Ovary (tissue), 3 donors: ENCODE measurements at regions not wholly inside any gene's neighbourhood (a gene's known extent, or its start where the extent isn't known, plus 50 kb on each side); places are given as distances from the start of the nearest gene placed in this dataset.

ENCODE experiments used
- EP300 ChIP-seq: sonication (generic); formaldehyde crosslinking; IDR thresholded peaks from one replicate; pipeline ENCODE4 v1.6.1; 2017; ENCODE audit warnings: antibody characterized with exemption
- POLR2A ChIP-seq: fragments of 450-650 bp; IDR thresholded peaks from one replicate; pipeline ENCODE4 v1.6.1; 2017; ENCODE audit warnings: antibody characterized with exemption, mild to moderate bottlenecking, moderate library complexity
- TF ChIP-seq, protein P1 (sequence below), 3 donors: fragments of 450-650 bp in 2 of 3; fragments of 200-600 bp in 1 of 3; IDR thresholded peaks; one replicate each; pipeline versions ENCODE4 v1.5.1 to v1.8.0; 2016 to 2022; ENCODE audit warnings: antibody characterized with exemption in 3 of 3, mild to moderate bottlenecking in 1 of 3
- donor health status: DM: no; HTN: no; CAD: no.

- TF ChIP-seq EP300 (no peak), POLR2A (no peak)
- TF ChIP-seq, protein P1, sequence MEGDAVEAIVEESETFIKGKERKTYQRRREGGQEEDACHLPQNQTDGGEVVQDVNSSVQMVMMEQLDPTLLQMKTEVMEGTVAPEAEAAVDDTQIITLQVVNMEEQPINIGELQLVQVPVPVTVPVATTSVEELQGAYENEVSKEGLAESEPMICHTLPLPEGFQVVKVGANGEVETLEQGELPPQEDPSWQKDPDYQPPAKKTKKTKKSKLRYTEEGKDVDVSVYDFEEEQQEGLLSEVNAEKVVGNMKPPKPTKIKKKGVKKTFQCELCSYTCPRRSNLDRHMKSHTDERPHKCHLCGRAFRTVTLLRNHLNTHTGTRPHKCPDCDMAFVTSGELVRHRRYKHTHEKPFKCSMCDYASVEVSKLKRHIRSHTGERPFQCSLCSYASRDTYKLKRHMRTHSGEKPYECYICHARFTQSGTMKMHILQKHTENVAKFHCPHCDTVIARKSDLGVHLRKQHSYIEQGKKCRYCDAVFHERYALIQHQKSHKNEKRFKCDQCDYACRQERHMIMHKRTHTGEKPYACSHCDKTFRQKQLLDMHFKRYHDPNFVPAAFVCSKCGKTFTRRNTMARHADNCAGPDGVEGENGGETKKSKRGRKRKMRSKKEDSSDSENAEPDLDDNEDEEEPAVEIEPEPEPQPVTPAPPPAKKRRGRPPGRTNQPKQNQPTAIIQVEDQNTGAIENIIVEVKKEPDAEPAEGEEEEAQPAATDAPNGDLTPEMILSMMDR (IDR thresholded peaks at IDR 0.05) = no peak
Measured at GRCh38 chr10:113469796-113470195, 83.1 kb upstream of the HABP2 start.
